ENCODE measurements at regions not wholly inside any gene's neighbourhood (a gene's known extent, or its start where the extent isn't known, plus 50 kb on each side); places are given as distances from the start of the nearest gene placed in this dataset.

GRCh38 chr18:44625386-44625785 is 55.3 kb upstream of the SETBP1 start:
- TF ChIP-seq POLR2A (IDR thresholded peaks at IDR 0.05; ENCODE audit: low read depth) (no peak), CTCF (IDR thresholded peaks at IDR 0.05) (no peak), POLR2AphosphoS5 (IDR thresholded peaks at IDR 0.05) (no peak), EP300 (IDR thresholded peaks at IDR 0.05) (no peak)
